ENCODE measurements at regions not wholly inside any gene's neighbourhood (a gene's known extent, or its start where the extent isn't known, plus 50 kb on each side); places are given as distances from the start of the nearest gene placed in this dataset.
"Not testable (repeated sequence)": the region's sequence is repeated elsewhere in the genome, so short reads cannot be mapped to it uniquely, and the experiment has no call there.

GRCh38 chr20:30356854-30357467 lies 900.5 kb upstream of the DEFB115 start:
- FAIRE-seq; DNase-seq (ENCODE audit: insufficient read length, low spot score): not testable (repeated sequence)

- not testable (repeated sequence) for DNase-seq (ENCODE audit: insufficient read length, low spot score); FAIRE-seq
Observed at GRCh38 chr20:30361756-30362155, 895.7 kb upstream of the DEFB115 start.

GRCh38 chr20:30376430-30376766 lies 881.1 kb upstream of the DEFB115 start:
- not testable (repeated sequence) for DNase-seq (ENCODE audit: insufficient read length, low spot score); FAIRE-seq

DNA sequence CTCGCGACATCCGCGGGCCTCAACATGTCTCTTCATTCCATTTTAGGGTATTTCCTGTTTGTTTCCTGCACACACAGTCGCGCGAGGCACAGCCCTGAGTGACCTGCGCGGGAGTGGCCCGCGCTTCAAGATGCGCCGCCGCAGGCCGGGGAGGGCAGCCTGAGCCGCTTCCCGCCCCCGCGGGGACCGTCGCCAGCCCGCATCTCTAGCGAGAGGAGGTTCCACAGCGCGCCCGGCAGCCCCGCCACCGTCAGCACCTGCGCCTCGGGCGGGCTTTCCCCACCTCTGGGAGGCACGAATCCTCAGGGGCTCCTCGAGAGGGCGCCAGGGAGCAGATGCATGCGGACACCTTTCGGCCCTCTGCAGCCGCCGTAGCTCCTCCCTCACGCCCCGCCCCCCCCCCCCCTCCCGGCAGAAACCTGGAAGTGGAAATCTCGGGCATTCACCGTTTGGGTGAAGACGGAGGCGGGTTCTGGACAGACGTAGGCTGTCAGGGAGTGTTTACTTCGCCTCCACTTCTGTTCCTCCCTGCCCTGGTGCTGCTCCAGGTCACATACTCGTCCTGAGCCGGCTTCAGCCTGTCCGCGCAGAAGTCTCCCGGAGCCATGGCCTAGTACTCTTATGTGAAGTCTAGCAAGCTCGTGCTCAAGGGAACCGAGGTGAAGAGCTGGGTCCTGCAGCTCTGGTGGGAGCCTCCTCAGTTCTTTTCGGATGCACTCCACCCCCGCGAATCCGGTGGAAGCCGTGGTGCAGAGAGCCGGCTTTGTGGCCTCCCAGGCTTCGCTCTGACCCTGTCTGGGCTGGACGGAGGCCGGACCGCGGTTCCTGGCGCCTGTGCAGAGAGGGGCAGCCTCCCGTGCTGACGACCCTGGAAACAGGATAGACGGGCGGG lies 880.5 kb upstream of the DEFB115 start:
- TF ChIP-seq POLR2A (IDR thresholded peaks at IDR 0.05; ENCODE audit: low read depth, low read length): peak; percentile 84
- FAIRE-seq: no peak
- DNase-seq (ENCODE audit: insufficient read length, low spot score): peak; percentile 40

DNA sequence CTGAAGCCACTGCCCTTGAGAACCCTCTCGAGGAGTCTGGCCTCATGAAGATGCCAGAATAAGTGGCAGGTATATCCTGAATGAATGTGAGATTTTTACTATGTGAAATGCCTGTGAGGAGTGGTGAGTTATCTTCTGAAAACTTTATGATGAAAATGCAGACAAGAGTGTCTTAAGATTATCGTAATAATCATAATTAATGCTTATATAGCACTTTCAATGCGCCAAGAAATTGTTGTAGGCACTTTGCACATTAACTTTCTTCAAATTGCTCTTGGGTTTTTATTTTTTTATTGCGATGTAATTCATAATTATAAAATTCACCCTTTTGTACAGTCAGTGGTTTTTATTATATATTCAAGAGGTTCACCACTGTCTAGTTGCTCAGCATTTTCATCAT lies 879.1 kb upstream of the DEFB115 start:
- FAIRE-seq; DNase-seq (ENCODE audit: insufficient read length, low spot score): not testable (repeated sequence)

GRCh38 chr20:30378721-30379120 lies 878.7 kb upstream of the DEFB115 start:
- not testable (repeated sequence) for FAIRE-seq; DNase-seq (ENCODE audit: insufficient read length, low spot score)

GRCh38 chr20:30384841-30385240 lies 872.6 kb upstream of the DEFB115 start:
- not testable (repeated sequence) for DNase-seq (ENCODE audit: insufficient read length, low spot score); FAIRE-seq

- not testable (repeated sequence) for DNase-seq (ENCODE audit: insufficient read length, low spot score)
- peak; percentile 36 for FAIRE-seq
Observed at GRCh38 chr20:30386099-30386498, 871.4 kb upstream of the DEFB115 start.

DNA sequence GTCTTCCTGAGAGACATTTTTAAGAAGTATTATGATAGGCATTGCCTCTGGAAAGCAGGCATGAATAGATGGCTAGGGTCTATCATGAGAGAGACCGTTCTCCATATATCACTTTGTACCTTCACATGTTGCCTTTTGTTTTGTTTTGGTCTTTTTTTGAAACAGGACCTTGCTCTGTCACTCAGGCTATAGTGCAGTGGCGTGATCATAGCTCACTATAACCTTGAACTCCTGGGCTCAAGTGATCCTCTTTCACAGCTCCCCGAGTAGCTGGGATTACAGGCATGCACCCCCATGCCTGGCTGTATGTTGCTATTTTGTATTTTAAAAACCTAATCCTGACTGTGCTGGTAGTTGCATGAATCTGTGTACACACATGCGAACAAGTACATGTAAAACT lies 869.6 kb upstream of the DEFB115 start:
- FAIRE-seq: peak; percentile 53
- DNase-seq (ENCODE audit: insufficient read length, low spot score): not testable (repeated sequence)

DNA sequence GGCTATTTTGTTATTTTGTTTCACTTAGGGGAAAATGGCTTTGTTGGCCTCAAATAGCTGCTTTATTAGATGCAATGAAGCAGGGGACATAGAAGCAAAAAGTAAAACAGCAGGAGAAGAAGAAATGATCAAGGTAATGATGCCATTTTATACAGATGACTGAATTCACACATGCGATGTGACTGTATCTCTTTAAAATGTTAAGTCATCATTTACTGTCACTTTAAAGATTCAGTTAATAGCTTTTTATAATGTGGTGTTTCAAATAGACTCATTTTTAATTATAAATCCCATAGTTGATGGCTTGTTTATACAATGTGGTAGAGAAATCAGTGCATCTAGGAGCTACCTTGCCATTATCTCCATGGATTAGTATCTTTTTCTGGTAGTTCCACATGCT lies 863.9 kb upstream of the DEFB115 start:
- DNase-seq (ENCODE audit: insufficient read length, low spot score): not testable (repeated sequence)
- peak; percentile 88 for FAIRE-seq

DNA sequence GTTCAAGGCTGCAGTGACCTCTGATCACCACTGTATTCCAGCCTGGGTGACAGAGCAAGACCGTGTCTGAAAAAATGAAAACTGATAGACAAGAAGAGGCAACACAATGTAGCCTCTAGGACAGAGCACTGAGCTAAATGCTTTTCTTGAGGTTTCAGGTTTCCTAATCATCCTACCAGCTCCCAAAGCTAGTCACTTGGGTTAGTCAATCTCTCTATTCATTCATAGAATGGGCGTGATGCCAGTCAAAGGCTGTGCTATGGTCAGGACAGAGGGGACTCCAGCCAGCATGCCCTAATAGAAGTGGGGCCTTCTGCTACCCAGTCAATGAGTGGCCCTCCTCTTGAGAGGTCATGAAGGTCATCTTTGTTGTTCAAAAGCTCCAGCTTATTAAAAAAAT lies 860.4 kb upstream of the DEFB115 start:
- not testable (repeated sequence) for DNase-seq (ENCODE audit: insufficient read length, low spot score); FAIRE-seq

GRCh38 chr20:30405061-30405460 lies 852.4 kb upstream of the DEFB115 start:
- not testable (repeated sequence) for FAIRE-seq; DNase-seq (ENCODE audit: insufficient read length, low spot score)

- DNase-seq (ENCODE audit: insufficient read length, low spot score); FAIRE-seq: not testable (repeated sequence)
Observed at GRCh38 chr20:30405585-30405984, 851.9 kb upstream of the DEFB115 start.

- not testable (repeated sequence) for DNase-seq (ENCODE audit: insufficient read length, low spot score); FAIRE-seq
Observed at GRCh38 chr20:30406370-30406769, 851.1 kb upstream of the DEFB115 start.

DNA sequence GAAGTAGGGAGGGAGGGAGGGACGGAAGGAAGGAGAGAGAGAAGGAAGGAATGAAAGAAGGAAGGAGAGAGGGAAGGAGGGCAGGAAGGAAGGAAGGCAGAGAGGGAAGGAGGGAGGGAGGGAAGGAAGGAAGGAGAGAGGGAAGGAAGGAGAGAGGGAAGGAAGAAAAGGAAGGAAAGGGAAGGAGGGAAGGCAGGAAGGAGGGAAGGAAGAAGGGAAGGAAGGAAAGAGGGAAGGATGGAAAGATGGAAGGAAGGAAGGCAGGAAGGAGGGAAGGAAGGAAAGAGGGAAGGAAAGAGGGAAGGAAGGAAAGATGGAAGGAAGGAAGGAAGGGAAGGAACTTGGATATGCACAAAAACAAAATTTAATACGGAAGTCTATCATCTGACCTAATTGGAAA lies 844.5 kb upstream of the DEFB115 start:
- DNase-seq (ENCODE audit: insufficient read length, low spot score): no peak
- no peak for TF ChIP-seq POLR2A (IDR thresholded peaks at IDR 0.05; ENCODE audit: low read depth, low read length)
- FAIRE-seq: no peak

GRCh38 chr20:30417387-30417786 lies 840.1 kb upstream of the DEFB115 start:
- FAIRE-seq; DNase-seq (ENCODE audit: insufficient read length, low spot score): not testable (repeated sequence)

DNA sequence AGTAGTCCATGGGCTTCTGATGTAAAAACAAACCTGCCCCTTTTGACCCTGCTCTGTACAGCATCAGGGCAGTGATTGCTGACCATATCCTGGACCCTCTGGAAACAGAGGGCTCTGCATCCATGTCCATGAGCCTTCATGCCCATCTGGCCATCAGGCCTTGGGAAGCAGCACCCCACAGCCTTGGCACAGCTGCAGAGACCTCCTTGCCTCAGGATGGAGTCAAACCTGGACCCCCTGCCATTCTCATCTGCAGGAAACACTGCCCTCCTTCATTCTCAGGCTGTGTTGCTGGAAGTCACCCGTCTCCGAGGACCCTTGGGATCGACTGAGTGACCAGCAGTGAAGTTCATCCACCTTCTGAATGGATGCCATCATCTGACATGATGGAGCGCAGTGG lies 839.1 kb upstream of the DEFB115 start:
- DNase-seq (ENCODE audit: insufficient read length, low spot score); FAIRE-seq: not testable (repeated sequence)

Data from H54 (cell line).